ENCODE measurements at regions not wholly inside any gene's neighbourhood (a gene's known extent, or its start where the extent isn't known, plus 50 kb on each side); places are given as distances from the start of the nearest gene placed in this dataset.

DNA sequence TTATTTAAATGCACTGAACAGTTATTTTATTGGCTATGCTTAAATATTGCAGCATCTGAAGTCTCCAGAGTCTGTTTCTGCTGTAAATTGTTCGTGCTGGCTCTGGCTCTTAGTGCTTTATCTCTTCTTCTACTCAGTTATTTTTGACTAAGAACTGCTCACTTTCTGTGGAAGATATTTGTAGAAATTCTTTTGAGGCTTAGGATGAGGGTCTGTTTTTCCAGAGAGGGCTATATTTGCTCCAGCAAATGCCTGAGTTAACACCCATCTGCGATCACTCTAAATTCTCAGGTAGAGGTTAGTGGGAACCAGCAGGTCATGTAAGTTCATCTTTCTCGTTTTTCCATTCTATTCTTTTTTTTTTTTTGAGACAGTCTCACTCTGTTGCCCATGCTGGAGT, 71.1 kb downstream of the ARL6IP4 start:
- CTCF ChIA-PET = no interaction called here
- BruUV-seq (replicated peaks) = no TSS peak

DNA sequence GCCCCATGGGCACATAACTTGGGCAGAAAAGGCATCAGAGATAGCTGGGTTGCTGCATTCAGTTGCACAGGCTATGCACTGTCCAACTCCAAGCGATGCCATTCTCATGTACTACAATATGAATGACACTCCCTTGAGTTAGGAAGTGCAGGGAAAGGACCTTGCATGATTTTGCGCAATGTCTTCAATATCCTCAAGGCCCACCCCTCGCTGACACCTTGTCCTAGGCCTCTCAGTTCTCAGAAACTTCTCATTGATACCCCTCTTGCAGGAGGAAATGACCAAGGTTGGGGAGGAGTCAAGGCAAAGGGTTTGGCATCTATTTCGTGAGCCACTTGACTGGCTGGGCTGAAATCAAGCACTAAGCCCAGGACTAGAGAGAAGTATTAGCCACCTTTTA, 70.4 kb downstream of the ARL6IP4 start:
- Histone ChIP-seq H3K9ac (replicated peaks; ENCODE audit: extremely low read depth, insufficient read depth, low read length) (no peak overlapping the region), H3K27ac (ENCODE audit: insufficient read depth, low read depth, low read length) (no peak overlapping the region), H3K4me2 (ENCODE audit: insufficient read depth, low read length) (no peak overlapping the region), H4K20me1 (replicated peaks; ENCODE audit: control insufficient read depth, extremely low read depth, insufficient read depth, low read length) (no peaks in the 10 kb centered on the region), H3K36me3 (ENCODE audit: control insufficient read depth in 2 of 2, extremely low read depth in 1 of 2, insufficient read depth in 2 of 2, low read length in 2 of 2) (no peaks in the 10 kb centered on the region), H3K4me3 (replicated peaks in 1 of 3; ENCODE audit: insufficient read depth in 1 of 3, low read depth in 1 of 3, low read length in 3 of 3) (no peak overlapping the region), H2AFZ (ENCODE audit: low read depth, low read length) (no peak overlapping the region), H3K4me1 (ENCODE audit: control insufficient read depth, extremely low read depth, insufficient read depth, low read length) (no peaks in the 10 kb centered on the region), H3K79me2 (ENCODE audit: control insufficient read depth, insufficient read depth, low read length) (no peaks in the 10 kb centered on the region), H3K9me3 (replicated peaks; ENCODE audit: control insufficient read depth, insufficient read depth, low read length) (no peaks in the 10 kb centered on the region), H3K9me1 (replicated peaks; ENCODE audit: control insufficient read depth, extremely low read depth, insufficient read depth, low read length) (no peaks in the 10 kb centered on the region), H3K27me3 (ENCODE audit: control insufficient read depth in 2 of 2, insufficient read depth in 2 of 2, low read length in 2 of 2) (no peaks in the 10 kb centered on the region)
- CTCF ChIA-PET = no interaction called here
- intact Hi-C loops (cut with micrococcal nuclease) = no loop called here
- FAIRE-seq = no peak
- dilution Hi-C loops (cut with MboI; ENCODE audit: extremely low pct_ligation_motif_present, low sequenced_read_pairs) = no loop called here
- no peak for TF ChIP-seq POLR2AphosphoS5 (IDR thresholded peaks at IDR 0.05; ENCODE audit: insufficient read depth, low read depth, low read length)
- no peak for TF ChIP-seq MYC (IDR thresholded peaks at IDR 0.05; ENCODE audit: low read depth, low read length)
- POLR2A ChIA-PET = no interaction called here
- no TSS peak for BruUV-seq (replicated peaks)
- DNase-seq (ENCODE audit: low read depth, low spot score) = no peak

More for the DNA sequence above, 71.1 kb downstream of the ARL6IP4 start:
- Histone ChIP-seq H3K9me1 (replicated peaks; ENCODE audit: control insufficient read depth, extremely low read depth, insufficient read depth, low read length) (no peaks in the 10 kb centered on the region), H3K79me2 (ENCODE audit: control insufficient read depth, insufficient read depth, low read length) (no peaks in the 10 kb centered on the region), H4K20me1 (replicated peaks; ENCODE audit: control insufficient read depth, extremely low read depth, insufficient read depth, low read length) (no peaks in the 10 kb centered on the region), H3K36me3 (ENCODE audit: control insufficient read depth in 2 of 2, extremely low read depth in 1 of 2, insufficient read depth in 2 of 2, low read length in 2 of 2) (no peaks in the 10 kb centered on the region), H3K4me2 (ENCODE audit: insufficient read depth, low read length) (no peak overlapping the region), H2AFZ (ENCODE audit: low read depth, low read length) (no peak overlapping the region), H3K27ac (ENCODE audit: insufficient read depth, low read depth, low read length) (no peak overlapping the region), H3K9ac (replicated peaks; ENCODE audit: extremely low read depth, insufficient read depth, low read length) (no peak overlapping the region), H3K9me3 (replicated peaks; ENCODE audit: control insufficient read depth, insufficient read depth, low read length) (no peaks in the 10 kb centered on the region), H3K4me1 (ENCODE audit: control insufficient read depth, extremely low read depth, insufficient read depth, low read length) (no peaks in the 10 kb centered on the region), H3K27me3 (ENCODE audit: control insufficient read depth in 2 of 2, insufficient read depth in 2 of 2, low read length in 2 of 2) (no peaks in the 10 kb centered on the region), H3K4me3 (replicated peaks in 1 of 3; ENCODE audit: insufficient read depth in 1 of 3, low read depth in 1 of 3, low read length in 3 of 3) (no peak overlapping the region)
- dilution Hi-C loops (cut with MboI; ENCODE audit: extremely low pct_ligation_motif_present, low sequenced_read_pairs) (no loop called here), intact Hi-C loops (cut with micrococcal nuclease) (no loop called here)
- POLR2A ChIA-PET = no interaction called here
- TF ChIP-seq, protein P1, sequence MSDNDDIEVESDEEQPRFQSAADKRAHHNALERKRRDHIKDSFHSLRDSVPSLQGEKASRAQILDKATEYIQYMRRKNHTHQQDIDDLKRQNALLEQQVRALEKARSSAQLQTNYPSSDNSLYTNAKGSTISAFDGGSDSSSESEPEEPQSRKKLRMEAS (IDR thresholded peaks at IDR 0.05; ENCODE audit: insufficient read depth, insufficient read length) = no peak
- TF ChIP-seq FOS (IDR thresholded peaks at IDR 0.05; ENCODE audit: borderline replicate concordance, insufficient read depth, low read length) (no peak), JUN (IDR thresholded peaks at IDR 0.05; ENCODE audit: borderline replicate concordance, insufficient read depth, insufficient read length, low read depth) (no peak), GATA2 (IDR thresholded peaks at IDR 0.05; ENCODE audit: insufficient read depth, insufficient read length, low read depth, low read length) (no peak), MYC (IDR thresholded peaks at IDR 0.05; ENCODE audit: low read depth, low read length) (no peak)
- no peak for DNase-seq (ENCODE audit: low read depth, low spot score)
- no peak for FAIRE-seq

Data from endothelial cell of umbilical vein (primary cell).